Hippocampal formation (tissue), 2 donors: ENCODE measurements at regions not wholly inside any gene's neighbourhood (a gene's known extent, or its start where the extent isn't known, plus 50 kb on each side); places are given as distances from the start of the nearest gene placed in this dataset.

Experiments used
- DNase-seq, 2 donors: peaks; one replicate each; lab custom pipeline; 2025; lab: John Stamatoyannopoulos, UW

GRCh38 chr1:147463022-147463421 lies 78.3 kb upstream of the BCL9 start:
- DNase-seq = no peak

- DNase-seq = no peak
Observed at GRCh38 chr1:147466543-147466942, 74.8 kb upstream of the BCL9 start.

- no peak for DNase-seq
Observed at GRCh38 chr1:147470079-147470478, 71.2 kb upstream of the BCL9 start.

GRCh38 chr1:147472489-147472888 lies 68.8 kb upstream of the BCL9 start:
- no peak for DNase-seq

- no peak for DNase-seq
Observed at GRCh38 chr1:147472966-147473732, 68.2 kb upstream of the BCL9 start.

- no peak for DNase-seq
Observed at GRCh38 chr1:147473733-147474049, 67.6 kb upstream of the BCL9 start.

GRCh38 chr1:147475488-147475887 lies 65.8 kb upstream of the BCL9 start:
- no peak for DNase-seq

- DNase-seq = no peak
Observed at GRCh38 chr1:147478521-147478920, 62.8 kb upstream of the BCL9 start.

- no peak for DNase-seq
Observed at GRCh38 chr1:147479864-147480564, 61.3 kb upstream of the BCL9 start.

- DNase-seq = no peak
Observed at GRCh38 chr1:147480565-147480935, 60.8 kb upstream of the BCL9 start.

- DNase-seq = no peak
Observed at GRCh38 chr1:147486876-147487656, 54.2 kb upstream of the BCL9 start.

GRCh38 chr1:147491098-147491497 lies 50.2 kb upstream of the BCL9 start:
- DNase-seq = no peak
